ENCODE measurements at regions not wholly inside any gene's neighbourhood (a gene's known extent, or its start where the extent isn't known, plus 50 kb on each side); places are given as distances from the start of the nearest gene placed in this dataset.
"Not testable (repeated sequence)": the region's sequence is repeated elsewhere in the genome, so short reads cannot be mapped to it uniquely, and the experiment has no call there.

- Histone ChIP-seq H3K4me3 (no peak overlapping the region), H3K27ac (no peak overlapping the region), H3K9me3 (no peaks in the 10 kb centered on the region), H3K4me1 (no peaks in the 10 kb centered on the region), H3K27me3 (no peaks in the 10 kb centered on the region), H3K36me3 (no peaks in the 10 kb centered on the region), H3K9ac (ENCODE audit: low read depth in 2 of 2, low read length in 2 of 2) (no peak overlapping the region)
- DNase-seq = no peak
- intact Hi-C loops (cut with DNase I) = no loop called here
- TF ChIP-seq CTCF (IDR thresholded peaks at IDR 0.05) = no peak
Observed at GRCh38 chr18:6569813-6570212, 155.1 kb upstream of the L3MBTL4 start.

- H3K4me3 ChIP-seq = no peak overlapping the region
- no peak for DNase-seq
- intact Hi-C loops (cut with DNase I) = no loop called here
- no peaks in the 10 kb centered on the region for H3K36me3 ChIP-seq
- no peak overlapping the region for H3K27ac ChIP-seq
- no peak for TF ChIP-seq CTCF (IDR thresholded peaks at IDR 0.05)
- no peak overlapping the region for H3K9ac ChIP-seq (ENCODE audit: low read depth in 2 of 2, low read length in 2 of 2)
- H3K9me3 ChIP-seq = no peaks in the 10 kb centered on the region
- H3K4me1 ChIP-seq = no peaks in the 10 kb centered on the region
- no peaks in the 10 kb centered on the region for H3K27me3 ChIP-seq
Observed at GRCh38 chr18:6570581-6571238, 156.0 kb upstream of the L3MBTL4 start.

- no peak for TF ChIP-seq CTCF (IDR thresholded peaks at IDR 0.05)
- intact Hi-C loops (cut with DNase I) = no loop called here
- H3K9ac ChIP-seq (ENCODE audit: low read depth in 2 of 2, low read length in 2 of 2) = no peak overlapping the region
- H3K4me3 ChIP-seq = no peak overlapping the region
- H3K36me3 ChIP-seq = no peaks in the 10 kb centered on the region
- H3K27me3 ChIP-seq = no peaks in the 10 kb centered on the region
- H3K9me3 ChIP-seq = no peaks in the 10 kb centered on the region
- no peaks in the 10 kb centered on the region for H3K4me1 ChIP-seq
- H3K27ac ChIP-seq = no peak overlapping the region
- DNase-seq = no peak
Observed at GRCh38 chr18:6571239-6571602, 156.5 kb upstream of the L3MBTL4 start.

GRCh38 chr18:6572192-6572591, 157.3 kb upstream of the ARHGAP28 start:
- H3K36me3 ChIP-seq; H3K4me3 ChIP-seq; H3K27me3 ChIP-seq; H3K9me3 ChIP-seq; H3K27ac ChIP-seq; intact Hi-C loops (cut with DNase I); H3K9ac ChIP-seq (ENCODE audit: low read depth in 2 of 2, low read length in 2 of 2); H3K4me1 ChIP-seq; DNase-seq: not testable (repeated sequence)

GRCh38 chr18:6574631-6575030, 154.9 kb upstream of the ARHGAP28 start:
- no peak overlapping the region for H3K27ac ChIP-seq
- H3K4me1 ChIP-seq = no peaks in the 10 kb centered on the region
- H3K9ac ChIP-seq (ENCODE audit: low read depth in 2 of 2, low read length in 2 of 2) = no peak overlapping the region
- TF ChIP-seq CTCF (IDR thresholded peaks at IDR 0.05) = no peak
- no peaks in the 10 kb centered on the region for H3K9me3 ChIP-seq
- no peaks in the 10 kb centered on the region for H3K27me3 ChIP-seq
- no peak for DNase-seq
- no peaks in the 10 kb centered on the region for H3K36me3 ChIP-seq
- intact Hi-C loops (cut with DNase I) = no loop called here
- no peak overlapping the region for H3K4me3 ChIP-seq

GRCh38 chr18:6575908-6576307, 153.6 kb upstream of the ARHGAP28 start:
- H3K27me3 ChIP-seq = no peaks in the 10 kb centered on the region
- H3K9me3 ChIP-seq = no peaks in the 10 kb centered on the region
- H3K4me3 ChIP-seq = no peak overlapping the region
- H3K36me3 ChIP-seq = no peaks in the 10 kb centered on the region
- no peak overlapping the region for H3K27ac ChIP-seq
- no peak for DNase-seq
- H3K9ac ChIP-seq (ENCODE audit: low read depth in 2 of 2, low read length in 2 of 2) = no peak overlapping the region
- no peak for TF ChIP-seq CTCF (IDR thresholded peaks at IDR 0.05)
- intact Hi-C loops (cut with DNase I) = no loop called here
- H3K4me1 ChIP-seq = no peaks in the 10 kb centered on the region

All from colonic mucosa (tissue), 4 donors.